CD14-positive monocyte (primary cell): ENCODE measurements at regions not wholly inside any gene's neighbourhood (a gene's known extent, or its start where the extent isn't known, plus 50 kb on each side); places are given as distances from the start of the nearest gene placed in this dataset.
"Not testable (repeated sequence)": the region's sequence is repeated elsewhere in the genome, so short reads cannot be mapped to it uniquely, and the experiment has no call there.

Source experiments
- DNase-seq, 3 donors: peaks; one replicate each; pipeline ENCODE4 v3.0.0-alpha.2; 2011 to 2022
- H2AFZ ChIP-seq: 2 replicates; pipeline ENCODE4 v1.6.0; 2012; ENCODE audit warnings: mild to moderate bottlenecking, low read depth, low read length, inconsistent platforms; ENCODE audit not compliant: insufficient read depth, poor library complexity, severe bottlenecking
- H3K27ac ChIP-seq, 2 donors: 1 replicate in 1 of 2; 2 replicates in 1 of 2; pipeline ENCODE4 v1.5.1; 2012 to 2013; ENCODE audit warnings: low read length in 2 of 2, control low read depth in 1 of 2, inconsistent platforms in 1 of 2, low read depth in 1 of 2, mild to moderate bottlenecking in 1 of 2
- H3K27me3 ChIP-seq, 2 donors: one replicate each; pipeline versions ENCODE4 v1.6.0 to v1.6.1; 2011 to 2013; ENCODE audit warnings: low read length in 2 of 2; ENCODE audit not compliant: control insufficient read depth in 2 of 2, insufficient read depth in 2 of 2
- H3K36me3 ChIP-seq, 2 donors: replicated peaks in 1 of 2; 1 replicate in 1 of 2; 2 replicates in 1 of 2; pipeline versions ENCODE4 v1.5.1 to v1.6.1; 2012 to 2013; ENCODE audit warnings: low read length in 2 of 2, control low read depth in 1 of 2, inconsistent platforms in 1 of 2, mild to moderate bottlenecking in 1 of 2; ENCODE audit not compliant: insufficient read depth in 2 of 2, control insufficient read depth in 1 of 2
- H3K4me1 ChIP-seq, 2 donors: 1 replicate in 1 of 2; 2 replicates in 1 of 2; pipeline versions ENCODE4 v1.5.1 to v1.6.1; 2012 to 2013; ENCODE audit warnings: low read length in 2 of 2, control low read depth in 1 of 2, inconsistent platforms in 1 of 2, mild to moderate bottlenecking in 1 of 2, moderate library complexity in 1 of 2; ENCODE audit not compliant: insufficient read depth in 2 of 2, control insufficient read depth in 1 of 2
- H3K4me2 ChIP-seq: replicated peaks from 2 replicates; pipeline ENCODE3; 2012; ENCODE audit warnings: low read length, moderate library complexity, mild to moderate bottlenecking; ENCODE audit not compliant: poor library complexity, severe bottlenecking; ENCODE audit errors: extremely low read depth
- H3K4me3 ChIP-seq, 3 experiments: fragments of 200-600 bp in 1 of 3; sonication (generic) in 1 of 3; replicated peaks in 1 of 3; 1 replicate in 2 of 3; 2 replicates in 1 of 3; pipeline ENCODE4 v1.5.1; 2011 to 2013; ENCODE audit warnings: low read length in 3 of 3, mild to moderate bottlenecking in 3 of 3, control low read depth in 2 of 3, low read depth in 2 of 3, inconsistent platforms in 1 of 3, moderate library complexity in 1 of 3
- H3K79me2 ChIP-seq: 2 replicates; pipeline ENCODE4 v1.6.0; 2012; ENCODE audit warnings: mild to moderate bottlenecking, control low read depth, inconsistent platforms, low read length, moderate library complexity; ENCODE audit not compliant: insufficient read depth
- H3K9ac ChIP-seq: 2 replicates; pipeline ENCODE4 v1.6.0; 2017; ENCODE audit warnings: low read length, mild to moderate bottlenecking; ENCODE audit not compliant: insufficient read depth, poor library complexity, severe bottlenecking
- H3K9me3 ChIP-seq, 2 donors: replicated peaks in 1 of 2; 1 replicate in 1 of 2; 2 replicates in 1 of 2; pipeline versions ENCODE4 v1.5.1 to v1.6.1; 2012 to 2013; ENCODE audit warnings: low read length in 2 of 2, control low read depth in 1 of 2; ENCODE audit not compliant: control insufficient read depth in 1 of 2, insufficient read depth in 1 of 2
- H4K20me1 ChIP-seq: 2 replicates; pipeline ENCODE4 v1.6.0; 2012; ENCODE audit warnings: mild to moderate bottlenecking, low read length, control low read depth, moderate library complexity; ENCODE audit not compliant: insufficient read depth
- H3K27ac Mint-ChIP-seq, 7 donors: one replicate each; pipeline ENCODE4 v1.8.0; 2020; ENCODE audit warnings: mild to moderate bottlenecking in 7 of 7, mixed read lengths in 7 of 7, moderate library complexity in 6 of 7, inconsistent platforms in 2 of 7
- H3K27me3 Mint-ChIP-seq, 3 donors: one replicate each; pipeline ENCODE4 v1.8.0; 2021 to 2022; ENCODE audit warnings: low read depth in 3 of 3, mild to moderate bottlenecking in 3 of 3, mixed read lengths in 3 of 3, moderate library complexity in 3 of 3, inconsistent platforms in 1 of 3
- H3K36me3 Mint-ChIP-seq, 2 donors: one replicate each; pipeline ENCODE4 v1.8.0; 2020; ENCODE audit warnings: mixed read lengths in 2 of 2, inconsistent platforms in 1 of 2, mild to moderate bottlenecking in 1 of 2
- H3K4me1 Mint-ChIP-seq: one replicate; pipeline ENCODE4 v1.8.0; 2020; ENCODE audit warnings: mild to moderate bottlenecking, mixed read lengths
- H3K4me3 Mint-ChIP-seq, 2 donors: one replicate each; pipeline ENCODE4 v1.8.0; 2020; ENCODE audit warnings: mild to moderate bottlenecking in 2 of 2, mixed read lengths in 2 of 2, moderate library complexity in 1 of 2
- H3K9me3 Mint-ChIP-seq, 7 donors: one replicate each; pipeline ENCODE4 v1.8.0; 2020 to 2022; ENCODE audit warnings: mixed read lengths in 7 of 7, mild to moderate bottlenecking in 6 of 7, moderate library complexity in 6 of 7, inconsistent platforms in 2 of 7
- CTCF ChIP-seq: fragments of 200-600 bp; IDR thresholded peaks from one replicate; pipeline ENCODE4 v1.8.0; 2022; ENCODE audit warnings: antibody characterized with exemption, mild to moderate bottlenecking
- WGBS: methylation state at CpG from one replicate; pipeline ENCODE4 v1.1.5; 2013; ENCODE audit warnings: missing lambda C conversion rate; ENCODE audit not compliant: insufficient coverage; 5-methylcytosine and 5-hydroxymethylcytosine counted together
- intact Hi-C, 2 donors: fragments of 100-400 bp; cut with micrococcal nuclease; formaldehyde crosslinking; loops; one replicate each; pipeline versions ENCODE4 v1.15.0 to v1.15.1; 2023

- Mint-ChIP-seq H3K9me3 (peaks cover 0 to 3% (median 0%) of the 10 kb centered on the region in 7 donors), H3K27me3 (no peaks in the 10 kb centered on the region), H3K27ac (no peak overlapping the region), H3K4me3 (no peak overlapping the region), H3K36me3 (no peaks in the 10 kb centered on the region), H3K4me1 (no peaks in the 10 kb centered on the region)
- intact Hi-C loops: no loop called here
- Histone ChIP-seq H3K36me3 (no peaks in the 10 kb centered on the region), H2AFZ (no peak overlapping the region), H4K20me1 (no peaks in the 10 kb centered on the region), H3K27me3 (no peaks in the 10 kb centered on the region), H3K9ac (no peak overlapping the region), H3K4me1 (no peaks in the 10 kb centered on the region), H3K79me2 (no peaks in the 10 kb centered on the region), H3K4me2 (no peak overlapping the region), H3K27ac (no peak overlapping the region), H3K4me3 (no peak overlapping the region), H3K9me3 (no peaks in the 10 kb centered on the region)
- 71% methylated on average over 1 of the region's 2 CpGs for WGBS
- no peak for TF ChIP-seq CTCF
- DNase-seq: no peak
These were observed 96.4 kb upstream of the PCLO start for GRCh38 chr7:83259064-83259463.

- H3K4me1 Mint-ChIP-seq: no peaks in the 10 kb centered on the region
- no peak overlapping the region for H3K4me3 ChIP-seq
- no peaks in the 10 kb centered on the region for H4K20me1 ChIP-seq
- H3K4me2 ChIP-seq: no peak overlapping the region
- H3K27ac Mint-ChIP-seq: no peak overlapping the region
- no peaks in the 10 kb centered on the region for H3K36me3 Mint-ChIP-seq
- H3K9me3 Mint-ChIP-seq: peaks cover 0 to 4% (median 3%) of the 10 kb centered on the region in 7 donors
- no CpG with 5 or more reads among the region's 3 CpGs for WGBS
- H3K27ac ChIP-seq: no peak overlapping the region
- no peak overlapping the region for H2AFZ ChIP-seq
- peaks cover 0 to 3% of the 10 kb centered on the region in 2 donors for H3K9me3 ChIP-seq
- intact Hi-C loops: no loop called here
- no peaks in the 10 kb centered on the region for H3K79me2 ChIP-seq
- no peak overlapping the region for H3K9ac ChIP-seq
- H3K27me3 ChIP-seq: no peaks in the 10 kb centered on the region
- H3K4me1 ChIP-seq: no peaks in the 10 kb centered on the region
- H3K36me3 ChIP-seq: no peaks in the 10 kb centered on the region
- no peak for TF ChIP-seq CTCF
- H3K27me3 Mint-ChIP-seq: no peaks in the 10 kb centered on the region
- no peak overlapping the region for H3K4me3 Mint-ChIP-seq
- no peak for DNase-seq
These were observed 85.3 kb upstream of the PCLO start for GRCh38 chr7:83248000-83248399.

GRCh38 chr7:83219231-83219630, 56.5 kb upstream of the PCLO start:
- H2AFZ ChIP-seq, H3K4me3 ChIP-seq, H3K36me3 Mint-ChIP-seq, H3K27me3 ChIP-seq, H3K27ac ChIP-seq, H3K9ac ChIP-seq, DNase-seq, H3K27me3 Mint-ChIP-seq, H3K4me2 ChIP-seq, H3K36me3 ChIP-seq, H3K4me1 Mint-ChIP-seq, H3K27ac Mint-ChIP-seq, H3K79me2 ChIP-seq, H3K4me3 Mint-ChIP-seq, H3K4me1 ChIP-seq, H4K20me1 ChIP-seq, intact Hi-C loops, H3K9me3 ChIP-seq: not testable (repeated sequence)
- 96% methylated on average over 2 of the region's 5 CpGs for WGBS
- H3K9me3 Mint-ChIP-seq: peaks cover 0 to 11% (median 2%) of the 10 kb centered on the region in 7 donors
